HUES48 (cell line): ENCODE measurements at regions not wholly inside any gene's neighbourhood (a gene's known extent, or its start where the extent isn't known, plus 50 kb on each side); places are given as distances from the start of the nearest gene placed in this dataset.

Experiments used
- H3K27ac ChIP-seq: one replicate; pipeline ENCODE4 v1.7.0; 2013; ENCODE audit warnings: low read depth, low read length, inconsistent platforms
- H3K27me3 ChIP-seq: 2 replicates; pipeline ENCODE4 v1.6.1; 2013; ENCODE audit warnings: mild to moderate bottlenecking, low read length; ENCODE audit not compliant: control insufficient read depth, insufficient read depth
- H3K36me3 ChIP-seq: 2 replicates; pipeline ENCODE4 v1.6.1; 2013; ENCODE audit warnings: low read length; ENCODE audit not compliant: control insufficient read depth, insufficient read depth
- H3K4me1 ChIP-seq: 2 replicates; pipeline ENCODE4 v1.6.1; 2013; ENCODE audit warnings: mild to moderate bottlenecking, low read length; ENCODE audit not compliant: control insufficient read depth, insufficient read depth
- H3K4me3 ChIP-seq: 2 replicates; pipeline ENCODE4 v1.5.1; 2013; ENCODE audit warnings: mild to moderate bottlenecking, low read depth, low read length
- H3K9ac ChIP-seq: 2 replicates; pipeline ENCODE4 v1.6.1; 2013; ENCODE audit warnings: mild to moderate bottlenecking, low read depth, low read length, moderate library complexity
- H3K9me3 ChIP-seq: 2 replicates; pipeline ENCODE4 v1.6.1; 2013; ENCODE audit warnings: low read length; ENCODE audit not compliant: control insufficient read depth, insufficient read depth

GRCh38 chr20:56941101-56941686 is 312.1 kb downstream of the TFAP2C start:
- Histone ChIP-seq H3K36me3 (no peaks in the 10 kb centered on the region), H3K4me3 (no peak overlapping the region)

GRCh38 chr20:56943946-56944945 is 315.1 kb downstream of the TFAP2C start:
- Histone ChIP-seq H3K9ac (no peak overlapping the region), H3K36me3 (no peaks in the 10 kb centered on the region), H3K4me3 (no peak overlapping the region), H3K4me1 (no peaks in the 10 kb centered on the region), H3K9me3 (no peaks in the 10 kb centered on the region), H3K27me3 (no peaks in the 10 kb centered on the region), H3K27ac (no peak overlapping the region)

More at GRCh38 chr20:56941101-56941686, 312.1 kb downstream of the TFAP2C start:
- no peak overlapping the region for H3K9ac ChIP-seq
- H3K27ac ChIP-seq = no peak overlapping the region
- H3K9me3 ChIP-seq = no peaks in the 10 kb centered on the region
- H3K4me1 ChIP-seq = no peaks in the 10 kb centered on the region
- H3K27me3 ChIP-seq = no peaks in the 10 kb centered on the region

DNA sequence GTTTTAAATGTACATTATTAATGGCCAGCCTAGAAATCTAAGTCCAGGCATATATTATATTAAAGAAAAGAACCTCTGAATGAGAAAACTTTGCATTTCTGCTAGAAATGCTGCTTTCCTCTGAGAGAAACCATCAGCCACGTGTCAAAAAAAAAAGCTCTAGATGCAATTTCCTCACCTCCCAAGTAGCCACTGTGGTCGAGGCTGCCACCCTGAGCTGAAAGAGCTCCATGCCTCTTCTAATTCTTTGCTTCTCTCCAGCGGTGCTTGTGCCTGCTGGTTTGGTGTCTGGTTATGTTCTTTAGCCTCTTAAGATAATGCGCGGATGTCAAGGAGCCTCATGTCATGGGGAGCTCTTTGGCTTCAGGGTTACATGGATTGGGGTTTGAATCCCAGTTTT is 316.0 kb downstream of the TFAP2C start:
- H3K4me1 ChIP-seq = no peaks in the 10 kb centered on the region
- no peak overlapping the region for H3K27ac ChIP-seq
- H3K36me3 ChIP-seq = no peaks in the 10 kb centered on the region
- H3K9me3 ChIP-seq = no peaks in the 10 kb centered on the region
- H3K9ac ChIP-seq = no peak overlapping the region
- H3K4me3 ChIP-seq = no peak overlapping the region
- H3K27me3 ChIP-seq = no peaks in the 10 kb centered on the region

DNA sequence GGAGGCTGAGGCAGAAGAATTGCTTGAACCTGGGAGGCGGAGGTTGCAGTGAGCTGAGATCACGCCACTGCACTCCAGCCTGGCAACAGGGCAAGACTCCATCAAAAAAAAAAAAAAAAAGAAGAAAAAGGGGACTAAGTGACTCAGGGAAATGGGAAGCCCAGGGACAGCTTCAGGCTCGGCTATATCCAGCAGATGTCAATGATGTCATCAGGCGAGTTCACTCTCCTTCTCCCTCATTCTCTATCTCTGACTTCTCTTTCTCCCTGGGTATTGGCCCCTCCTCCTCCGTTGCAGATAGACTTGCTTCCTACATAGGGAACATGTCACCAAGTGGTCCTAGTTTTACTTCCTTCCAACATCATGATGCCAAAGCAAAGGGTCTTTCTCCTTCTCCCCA is 316.8 kb downstream of the TFAP2C start:
- Histone ChIP-seq H3K27me3 (no peaks in the 10 kb centered on the region), H3K9ac (no peak overlapping the region), H3K9me3 (no peaks in the 10 kb centered on the region), H3K4me1 (0 out of 2 replicates have a peak, but pooled peaks cover under 1% of the 10 kb centered on the region), H3K27ac (no peak overlapping the region), H3K4me3 (no peak overlapping the region), H3K36me3 (no peaks in the 10 kb centered on the region)

DNA sequence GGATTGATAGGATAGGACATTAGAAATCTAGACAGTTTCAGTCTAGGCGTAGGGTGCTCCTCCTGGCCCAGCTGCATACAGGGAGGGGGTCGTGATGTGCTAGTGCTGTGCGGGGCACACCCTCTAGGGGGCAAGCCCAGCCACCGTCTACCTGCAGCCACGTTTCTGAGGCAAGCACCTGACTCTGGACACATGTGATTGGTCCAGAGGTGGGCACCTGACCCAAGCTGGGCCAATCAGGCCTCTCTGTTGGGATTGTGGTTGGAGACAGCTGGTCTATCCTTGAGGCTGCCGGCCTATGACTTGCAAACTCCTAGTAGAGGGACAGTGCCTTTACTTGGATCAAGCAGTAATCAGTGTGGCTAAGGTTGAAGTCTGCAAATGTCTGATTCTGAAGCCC is 317.1 kb downstream of the BMP7 start:
- Histone ChIP-seq H3K27me3 (no peaks in the 10 kb centered on the region), H3K36me3 (no peaks in the 10 kb centered on the region), H3K27ac (no peak overlapping the region), H3K9me3 (no peaks in the 10 kb centered on the region), H3K9ac (no peak overlapping the region), H3K4me3 (no peak overlapping the region), H3K4me1 (0 out of 2 replicates have a peak, but pooled peaks cover 4% of the 10 kb centered on the region)

- peaks cover 18% of the 10 kb centered on the region for H3K4me1 ChIP-seq
- H3K9ac ChIP-seq = no peak overlapping the region
- H3K27ac ChIP-seq = no peak overlapping the region
- H3K36me3 ChIP-seq = no peaks in the 10 kb centered on the region
- H3K9me3 ChIP-seq = no peaks in the 10 kb centered on the region
- H3K27me3 ChIP-seq = no peaks in the 10 kb centered on the region
- H3K4me3 ChIP-seq = no peak overlapping the region
Observed at GRCh38 chr20:56952258-56953047, 314.0 kb downstream of the BMP7 start.

GRCh38 chr20:56953048-56953586 is 313.3 kb downstream of the BMP7 start:
- no peaks in the 10 kb centered on the region for H3K9me3 ChIP-seq
- peaks cover 24% of the 10 kb centered on the region for H3K4me1 ChIP-seq

DNA sequence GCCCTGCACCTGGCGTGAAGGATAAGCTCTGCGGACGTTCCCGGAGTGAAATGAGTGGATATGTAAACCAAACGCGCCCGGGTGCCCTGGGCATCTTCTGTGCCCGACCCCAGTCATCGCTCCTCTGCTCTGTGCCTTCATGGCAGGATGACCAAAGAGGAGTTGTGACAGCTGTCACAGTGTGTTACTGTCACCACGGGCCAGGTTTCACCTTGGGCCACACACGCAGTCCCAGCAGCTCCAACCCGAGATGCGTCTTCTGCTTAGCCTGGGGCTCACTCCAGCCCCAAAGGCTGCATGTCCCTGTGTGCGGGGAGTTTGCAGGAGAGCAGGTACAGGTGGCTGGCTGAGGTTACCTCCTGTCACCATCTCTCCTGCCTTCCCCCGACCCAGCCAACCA is 311.6 kb downstream of the BMP7 start:
- no peak overlapping the region for H3K27ac ChIP-seq
- H3K27me3 ChIP-seq = no peaks in the 10 kb centered on the region
- no peak overlapping the region for H3K4me3 ChIP-seq
- no peaks in the 10 kb centered on the region for H3K9me3 ChIP-seq
- no peak overlapping the region for H3K9ac ChIP-seq
- no peaks in the 10 kb centered on the region for H3K36me3 ChIP-seq
- peaks cover 26% of the 10 kb centered on the region for H3K4me1 ChIP-seq

More at GRCh38 chr20:56953048-56953586, 313.3 kb downstream of the BMP7 start:
- no peak overlapping the region for H3K9ac ChIP-seq
- no peaks in the 10 kb centered on the region for H3K27me3 ChIP-seq
- H3K27ac ChIP-seq = no peak overlapping the region
- no peaks in the 10 kb centered on the region for H3K36me3 ChIP-seq
- H3K4me3 ChIP-seq = no peak overlapping the region

DNA sequence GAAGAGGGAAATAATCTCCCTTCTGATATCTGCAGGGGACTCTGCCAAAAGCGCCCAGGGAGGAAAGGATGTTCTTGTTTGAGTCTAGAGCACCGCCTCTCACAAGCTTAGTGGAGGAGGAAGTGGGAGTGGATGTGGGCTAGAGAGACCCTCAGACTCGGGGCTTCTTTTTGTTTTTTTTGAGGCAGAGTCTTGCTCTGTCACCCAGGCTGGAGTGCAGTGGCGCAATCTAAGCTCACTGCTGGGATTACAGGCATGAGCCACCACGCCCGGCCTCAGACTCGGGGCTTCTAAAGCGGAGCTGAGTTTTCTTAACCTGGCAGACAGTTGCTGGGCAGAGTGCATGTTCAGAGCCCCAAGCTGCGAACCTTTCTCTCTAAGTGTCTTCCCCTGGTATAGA is 310.8 kb downstream of the BMP7 start:
- Histone ChIP-seq H3K27ac (no peak overlapping the region), H3K27me3 (no peaks in the 10 kb centered on the region), H3K4me3 (no peak overlapping the region), H3K9me3 (no peaks in the 10 kb centered on the region), H3K4me1 (peaks cover 26% of the 10 kb centered on the region), H3K9ac (no peak overlapping the region), H3K36me3 (no peaks in the 10 kb centered on the region)

- H3K4me3 ChIP-seq = no peak overlapping the region
- H3K27me3 ChIP-seq = no peaks in the 10 kb centered on the region
- no peak overlapping the region for H3K27ac ChIP-seq
- no peak overlapping the region for H3K9ac ChIP-seq
- no peaks in the 10 kb centered on the region for H3K36me3 ChIP-seq
- no peaks in the 10 kb centered on the region for H3K9me3 ChIP-seq
- H3K4me1 ChIP-seq = peaks cover 23% of the 10 kb centered on the region
Observed at GRCh38 chr20:56956534-56956933, 309.9 kb downstream of the BMP7 start.
